BJ (cell line): ENCODE measurements at regions not wholly inside any gene's neighbourhood (a gene's known extent, or its start where the extent isn't known, plus 50 kb on each side); places are given as distances from the start of the nearest gene placed in this dataset.

ENCODE experiments used
- CTCF ChIA-PET: fragments of 350-600 bp; formaldehyde crosslinking; extraction: SDS; loops from one replicate; lab custom pipeline; 2021; ENCODE audit warnings: antibody characterized with exemption, inconsistent platforms; lab: Yijun Ruan, JAX
- POLR2A ChIA-PET: fragments of 300-600 bp; sonication (Branson Sonifier 250); formaldehyde crosslinking; extraction: SDS; loops from one replicate; lab custom pipeline; 2021; ENCODE audit warnings: antibody characterized with exemption; lab: Charles Lee
- DNase-seq: peaks from one replicate; pipeline ENCODE4 v3.0.0-alpha.2; 2011; ENCODE audit warnings: low read depth
- H3K27me3 ChIP-seq: 2 replicates; pipeline ENCODE4 v1.6.0; 2011; ENCODE audit warnings: low read length; ENCODE audit not compliant: control insufficient read depth, insufficient read depth
- H3K36me3 ChIP-seq: 2 replicates; pipeline ENCODE4 v1.5.1; 2011; ENCODE audit warnings: low read length; ENCODE audit not compliant: control insufficient read depth, insufficient read depth
- H3K4me3 ChIP-seq: 2 replicates; pipeline ENCODE4 v1.5.1; 2011; ENCODE audit warnings: low read depth, mild to moderate bottlenecking, control low read depth, low read length
- TF ChIP-seq, protein P1 (sequence below): IDR thresholded peaks from 2 replicates; pipeline ENCODE4 v1.5.1; 2011; ENCODE audit warnings: low read depth, mild to moderate bottlenecking, control low read depth, inconsistent platforms, low read length, moderate library complexity; ENCODE audit not compliant: insufficient read depth

DNA sequence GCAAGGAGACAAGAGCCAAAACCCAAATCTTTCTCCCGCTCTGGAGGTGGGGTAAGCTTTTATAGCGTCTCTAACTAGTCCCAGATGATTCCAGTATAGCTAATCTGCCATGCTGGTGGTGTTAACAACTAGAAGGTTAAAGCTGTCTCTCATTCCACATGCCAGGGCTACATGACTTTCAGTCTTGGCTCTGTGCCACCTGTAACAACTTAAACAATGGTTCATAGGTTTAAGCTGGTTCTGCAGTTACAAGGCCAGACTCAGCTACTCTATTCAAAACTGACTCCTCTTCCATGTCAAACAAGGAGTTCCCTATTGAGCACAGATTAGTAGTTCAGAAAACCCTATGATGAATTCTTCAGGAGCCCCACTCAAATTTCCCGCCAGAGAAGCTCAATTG is 128.9 kb downstream of the ELOVL4 start:
- CTCF ChIA-PET = interaction anchor here (0.6 to 0.9 kb wide), 3 partner anchors 9 to 15 kb away, joined by 3 read pairs; no protein-coding TSS in a partner anchor
- H3K4me3 ChIP-seq = no peak overlapping the region
- POLR2A ChIA-PET = no interaction called here
- TF ChIP-seq, protein P1, sequence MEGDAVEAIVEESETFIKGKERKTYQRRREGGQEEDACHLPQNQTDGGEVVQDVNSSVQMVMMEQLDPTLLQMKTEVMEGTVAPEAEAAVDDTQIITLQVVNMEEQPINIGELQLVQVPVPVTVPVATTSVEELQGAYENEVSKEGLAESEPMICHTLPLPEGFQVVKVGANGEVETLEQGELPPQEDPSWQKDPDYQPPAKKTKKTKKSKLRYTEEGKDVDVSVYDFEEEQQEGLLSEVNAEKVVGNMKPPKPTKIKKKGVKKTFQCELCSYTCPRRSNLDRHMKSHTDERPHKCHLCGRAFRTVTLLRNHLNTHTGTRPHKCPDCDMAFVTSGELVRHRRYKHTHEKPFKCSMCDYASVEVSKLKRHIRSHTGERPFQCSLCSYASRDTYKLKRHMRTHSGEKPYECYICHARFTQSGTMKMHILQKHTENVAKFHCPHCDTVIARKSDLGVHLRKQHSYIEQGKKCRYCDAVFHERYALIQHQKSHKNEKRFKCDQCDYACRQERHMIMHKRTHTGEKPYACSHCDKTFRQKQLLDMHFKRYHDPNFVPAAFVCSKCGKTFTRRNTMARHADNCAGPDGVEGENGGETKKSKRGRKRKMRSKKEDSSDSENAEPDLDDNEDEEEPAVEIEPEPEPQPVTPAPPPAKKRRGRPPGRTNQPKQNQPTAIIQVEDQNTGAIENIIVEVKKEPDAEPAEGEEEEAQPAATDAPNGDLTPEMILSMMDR = no peak
- H3K36me3 ChIP-seq = no peaks in the 10 kb centered on the region
- H3K27me3 ChIP-seq = no peaks in the 10 kb centered on the region
- no peak for DNase-seq

DNA sequence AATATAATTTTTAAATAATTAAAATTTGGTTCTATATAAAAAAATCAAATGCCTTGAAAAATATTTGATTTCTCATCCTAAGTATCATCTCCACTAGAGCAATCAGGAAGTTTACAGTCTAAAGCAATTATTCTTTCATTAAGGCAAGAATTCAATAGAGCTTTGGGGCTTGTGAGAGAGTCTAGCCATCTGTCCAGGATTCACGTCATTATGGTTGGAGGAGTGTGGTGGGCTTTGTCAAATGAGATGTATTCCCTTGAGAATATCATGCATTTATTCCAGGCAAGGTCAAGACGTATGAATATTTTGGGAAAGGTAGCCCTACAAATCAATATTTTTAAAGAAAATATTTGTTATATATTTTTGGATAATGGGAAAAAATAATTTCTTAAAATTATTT is 132.4 kb downstream of the ELOVL4 start:
- CTCF ChIA-PET = interaction anchor here (0.8 to 2.1 kb wide), 8 partner anchors 9 to 244 kb away, joined by 3 to 12 read pairs (median 4); no protein-coding TSS in a partner anchor
- Histone ChIP-seq H3K27me3 (no peaks in the 10 kb centered on the region), H3K4me3 (no peak overlapping the region), H3K36me3 (no peaks in the 10 kb centered on the region)
- TF ChIP-seq, protein P1 = no peak
- DNase-seq = no peak
- POLR2A ChIA-PET = no interaction called here

DNA sequence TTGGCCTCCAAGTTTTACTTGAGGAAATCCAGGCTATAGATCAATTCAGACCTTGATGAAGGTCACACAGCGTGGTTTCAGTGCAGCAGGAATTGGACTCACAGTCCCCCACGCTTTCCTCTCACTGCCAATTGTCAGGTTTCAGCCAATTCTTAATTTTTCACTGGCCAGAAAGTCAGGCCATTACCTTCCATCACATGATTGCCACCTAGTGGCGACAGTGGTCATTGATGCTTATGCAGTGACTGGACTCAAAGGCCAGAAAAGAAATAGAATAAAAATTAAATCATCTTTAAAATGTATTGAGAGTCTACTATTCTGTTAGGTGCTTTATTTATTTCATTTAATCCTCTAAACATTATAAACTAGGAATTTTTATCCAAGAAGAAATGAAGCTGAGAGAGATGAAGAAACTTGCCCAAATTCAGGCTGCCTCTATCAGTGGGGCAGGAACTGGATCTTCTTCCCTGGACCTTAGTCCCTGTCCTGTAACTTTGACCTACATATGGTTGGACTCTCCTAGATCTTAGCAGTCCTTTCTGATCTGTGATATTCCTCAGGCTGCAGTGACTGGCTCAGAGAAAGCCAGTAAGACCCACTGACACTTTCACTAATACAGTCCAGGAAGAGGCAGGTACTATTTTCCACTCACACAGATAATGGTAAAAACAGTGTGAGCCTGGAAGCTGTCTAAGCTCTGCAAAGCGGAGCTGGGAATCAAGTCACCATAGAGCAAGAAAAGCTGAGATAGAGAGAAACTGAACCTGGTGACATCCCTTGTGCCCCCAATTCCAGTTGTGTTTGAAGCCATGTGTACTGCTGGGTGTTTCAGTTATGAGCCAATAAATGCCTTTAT is 133.3 kb downstream of the ELOVL4 start:
- Histone ChIP-seq H3K36me3 (no peaks in the 10 kb centered on the region), H3K27me3 (no peaks in the 10 kb centered on the region), H3K4me3 (no peak overlapping the region)
- ChIA-PET CTCF (interaction anchor here (0.7 to 2.1 kb wide), 23 partner anchors 9 to 591 kb away, joined by 3 to 12 read pairs (median 3); partner anchors contain the start of gene ELOVL4), POLR2A (no interaction called here)
- DNase-seq = no peak
- TF ChIP-seq, protein P1 = peak; percentile 87

DNA sequence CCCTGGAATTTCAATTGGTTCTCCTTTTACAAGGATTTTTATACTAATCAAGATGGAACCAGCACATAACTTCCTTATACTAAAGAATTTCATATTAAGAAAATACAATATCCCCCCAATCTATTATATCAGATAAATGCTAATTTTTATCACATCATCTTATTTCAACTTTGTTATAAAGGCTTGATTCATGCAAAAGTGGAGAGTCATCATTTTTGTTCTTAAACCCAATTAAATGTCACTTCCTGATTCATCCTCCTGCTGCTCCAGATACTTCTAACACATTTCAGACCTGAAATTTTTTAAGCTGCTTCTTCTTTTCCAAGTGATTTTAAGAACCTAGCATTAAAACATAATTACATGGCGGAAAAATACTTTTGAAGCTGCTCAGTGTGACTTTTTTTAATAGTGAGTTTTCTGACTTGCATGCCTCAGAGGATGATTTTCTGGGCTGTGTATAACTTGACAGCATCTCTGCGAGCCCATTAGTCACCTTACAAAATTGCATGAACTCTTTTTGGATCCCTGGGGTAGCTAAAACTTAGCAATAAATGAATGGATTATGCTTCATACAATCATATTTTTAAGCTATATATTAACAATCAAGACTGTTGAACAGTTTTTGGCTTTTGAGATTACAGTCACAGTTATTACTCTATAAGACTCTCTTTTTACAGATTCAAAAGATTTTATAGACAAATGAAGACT is 134.1 kb downstream of the ELOVL4 start:
- POLR2A ChIA-PET = no interaction called here
- CTCF ChIA-PET = interaction anchor here (0.6 to 2.1 kb wide), 16 partner anchors 8 to 590 kb away, joined by 3 to 7 read pairs (median 3); partner anchors contain the start of gene ELOVL4
- no peak for DNase-seq
- no peaks in the 10 kb centered on the region for H3K27me3 ChIP-seq
- no peak overlapping the region for H3K4me3 ChIP-seq
- TF ChIP-seq, protein P1 = no peak
- H3K36me3 ChIP-seq = no peaks in the 10 kb centered on the region

DNA sequence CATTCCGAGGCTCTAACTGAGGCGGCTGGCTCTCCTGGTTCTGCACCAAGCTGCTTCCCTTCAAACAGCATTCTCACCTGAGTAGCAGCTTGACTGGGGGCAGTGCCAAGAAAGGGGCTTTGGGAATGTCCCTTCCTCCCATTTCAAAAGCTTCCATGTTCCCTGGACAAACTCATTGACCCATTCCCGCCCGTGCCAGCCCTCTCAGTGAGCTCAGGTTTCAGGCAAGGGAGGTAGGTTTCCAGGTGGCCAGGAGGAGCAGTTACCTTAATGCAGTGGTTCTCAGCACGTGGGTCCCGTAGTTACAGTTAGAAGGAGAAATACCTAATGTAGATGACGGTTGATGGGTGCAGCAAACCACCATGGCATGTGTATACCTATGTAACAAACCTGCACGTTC is 135.2 kb downstream of the ELOVL4 start:
- Histone ChIP-seq H3K27me3 (no peaks in the 10 kb centered on the region), H3K36me3 (no peaks in the 10 kb centered on the region), H3K4me3 (no peak overlapping the region)
- POLR2A ChIA-PET = no interaction called here
- TF ChIP-seq, protein P1 = no peak
- no peak for DNase-seq
- CTCF ChIA-PET = interaction anchor here (0.5 to 3.0 kb wide), 3 partner anchors 21 to 397 kb away, joined by 3 to 8 read pairs (median 3); no protein-coding TSS in a partner anchor
